GM12874 (cell line): ENCODE measurements at regions not wholly inside any gene's neighbourhood (a gene's known extent, or its start where the extent isn't known, plus 50 kb on each side); places are given as distances from the start of the nearest gene placed in this dataset.

Source experiments
- CTCF ChIP-seq: IDR thresholded peaks from 2 replicates; pipeline ENCODE4 v1.5.1; 2011; ENCODE audit warnings: low read depth, mild to moderate bottlenecking, control low read depth, low read length, moderate library complexity; ENCODE audit not compliant: insufficient read depth

DNA sequence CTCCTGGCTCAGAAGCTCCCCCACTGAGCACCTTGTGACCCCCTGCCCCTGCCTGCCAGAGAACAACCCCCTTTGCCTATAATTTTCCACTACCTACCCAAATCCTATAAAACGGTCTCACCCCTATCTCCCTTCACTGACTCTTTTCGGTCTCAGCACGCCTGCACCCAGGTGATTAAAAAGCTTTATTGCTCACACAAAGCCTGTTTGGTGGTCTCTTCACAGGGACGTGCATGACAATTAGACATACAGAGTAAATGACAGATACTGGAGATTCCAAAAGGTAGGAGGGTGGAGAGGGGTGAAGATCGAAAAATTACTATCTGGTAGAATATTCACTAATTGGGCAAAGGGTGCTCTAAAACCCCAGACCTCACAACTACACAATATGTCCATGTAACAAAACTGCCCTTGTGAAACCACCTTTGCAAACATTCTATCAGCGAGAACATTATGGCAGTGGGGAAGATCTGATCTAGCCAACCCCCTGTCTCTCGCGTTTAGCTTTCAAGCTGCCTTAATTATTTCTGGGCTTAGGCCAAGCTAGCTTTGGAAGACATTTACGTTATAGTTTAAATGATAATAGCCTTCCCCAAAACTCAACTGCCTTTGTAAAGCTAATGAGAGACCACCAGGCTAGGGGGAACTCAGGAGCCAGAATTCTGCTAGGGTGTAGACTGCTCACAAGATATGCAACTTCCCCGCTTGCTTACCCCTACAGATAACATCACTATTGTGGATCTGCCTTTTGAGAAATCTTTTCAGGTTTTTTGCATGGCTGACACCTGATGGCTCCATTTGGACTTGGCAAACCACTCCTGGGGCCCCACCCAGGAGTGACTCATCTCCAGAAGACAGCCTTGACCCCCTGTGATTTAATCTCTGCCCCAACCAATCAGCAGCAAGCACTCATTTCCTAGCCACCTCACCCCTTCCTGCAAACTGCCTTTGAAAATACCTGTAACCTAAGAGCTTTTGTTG, 1534.0 kb upstream of the SPRY2 start:
- TF ChIP-seq CTCF, result no peak

- no peak for TF ChIP-seq CTCF
Observed at GRCh38 chr13:81874253-81874652, 1533.3 kb upstream of the SPRY2 start.

DNA sequence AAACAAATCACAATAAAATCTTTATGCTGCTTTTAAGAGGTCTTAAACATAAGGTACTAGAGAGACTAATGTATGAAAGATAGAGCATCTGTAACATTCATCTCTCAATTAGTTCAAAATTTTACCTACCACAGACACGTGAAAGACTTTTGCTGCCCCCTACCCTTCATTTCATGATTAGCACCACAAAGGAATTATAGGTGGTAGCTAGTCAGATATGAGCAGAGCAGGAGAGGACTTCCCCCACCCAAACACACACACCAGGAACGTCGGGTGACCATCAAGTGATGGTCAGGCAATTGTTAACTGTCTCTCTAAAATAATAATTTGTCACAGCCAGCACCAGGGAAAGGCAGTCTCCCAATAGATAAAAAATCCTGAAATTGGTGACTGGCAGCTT, 1531.7 kb upstream of the SPRY2 start:
- no peak for TF ChIP-seq CTCF

DNA sequence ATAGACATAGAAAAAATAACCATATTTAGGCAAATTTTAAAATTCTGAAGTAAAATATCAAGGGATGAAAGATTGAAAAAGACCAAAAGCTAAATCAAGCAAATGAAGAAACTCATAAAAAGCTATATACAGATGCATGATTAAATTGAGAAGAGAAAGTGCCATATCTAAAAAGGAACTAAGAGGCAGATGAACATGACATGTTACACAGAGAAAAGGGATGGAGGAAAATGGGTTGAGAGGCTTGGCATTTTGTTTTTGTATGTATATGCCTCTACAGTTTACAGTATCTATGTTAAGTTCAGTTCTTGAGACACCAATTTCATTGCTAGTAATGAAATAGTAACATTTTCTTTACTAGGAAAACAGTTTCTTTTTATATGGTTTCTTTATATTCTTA, 1507.4 kb upstream of the SPRY2 start:
- TF ChIP-seq CTCF, result no peak

- TF ChIP-seq CTCF, result no peak
Observed at GRCh38 chr13:81846771-81847170, 1505.8 kb upstream of the SPRY2 start.

GRCh38 chr13:81821259-81821658, 1480.3 kb upstream of the SPRY2 start:
- TF ChIP-seq CTCF, result no peak

DNA sequence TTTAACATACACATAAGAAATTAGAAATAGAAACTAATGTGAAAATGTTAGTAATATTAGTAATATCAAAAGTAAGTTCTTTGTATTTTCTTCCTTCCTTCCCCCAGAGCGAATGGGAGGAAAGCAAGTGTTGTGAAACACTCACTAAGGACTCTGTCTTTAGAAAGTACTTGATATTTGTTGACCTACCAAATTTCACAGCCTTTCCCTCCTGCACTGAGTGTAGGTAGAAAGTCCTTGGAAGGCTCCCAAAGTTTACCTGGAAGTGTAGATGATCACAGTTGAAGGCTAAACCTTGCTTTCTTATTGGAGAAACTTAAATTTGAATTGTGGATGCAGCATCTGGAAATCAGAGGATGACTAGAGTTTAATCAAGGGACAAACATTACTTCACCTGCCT, 1459.5 kb upstream of the SPRY2 start:
- no peak for TF ChIP-seq CTCF
